ENCODE measurements at regions not wholly inside any gene's neighbourhood (a gene's known extent, or its start where the extent isn't known, plus 50 kb on each side); places are given as distances from the start of the nearest gene placed in this dataset.
"Not testable (repeated sequence)": the region's sequence is repeated elsewhere in the genome, so short reads cannot be mapped to it uniquely, and the experiment has no call there.

DNA sequence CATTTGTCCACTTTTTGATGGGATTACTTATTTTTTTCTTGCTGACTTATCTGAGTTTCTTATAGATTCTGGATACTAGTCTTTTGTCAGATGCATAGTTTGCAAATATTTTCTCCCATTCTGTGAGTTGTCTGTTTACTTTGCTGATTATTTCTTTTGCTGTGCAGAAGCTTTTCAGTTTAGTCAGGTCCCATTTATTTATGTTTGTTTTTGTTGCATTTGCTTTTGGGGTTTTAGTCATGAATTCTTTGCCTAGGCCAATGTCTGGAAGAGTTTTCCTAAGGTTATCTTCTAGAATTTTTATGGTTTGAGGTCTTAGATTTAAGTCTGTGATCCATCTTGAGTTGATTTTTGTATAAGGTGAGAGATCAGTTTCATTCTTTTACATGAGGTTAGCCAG, 149.5 kb downstream of the SPATA31D1 start:
- TF ChIP-seq, protein P1, sequence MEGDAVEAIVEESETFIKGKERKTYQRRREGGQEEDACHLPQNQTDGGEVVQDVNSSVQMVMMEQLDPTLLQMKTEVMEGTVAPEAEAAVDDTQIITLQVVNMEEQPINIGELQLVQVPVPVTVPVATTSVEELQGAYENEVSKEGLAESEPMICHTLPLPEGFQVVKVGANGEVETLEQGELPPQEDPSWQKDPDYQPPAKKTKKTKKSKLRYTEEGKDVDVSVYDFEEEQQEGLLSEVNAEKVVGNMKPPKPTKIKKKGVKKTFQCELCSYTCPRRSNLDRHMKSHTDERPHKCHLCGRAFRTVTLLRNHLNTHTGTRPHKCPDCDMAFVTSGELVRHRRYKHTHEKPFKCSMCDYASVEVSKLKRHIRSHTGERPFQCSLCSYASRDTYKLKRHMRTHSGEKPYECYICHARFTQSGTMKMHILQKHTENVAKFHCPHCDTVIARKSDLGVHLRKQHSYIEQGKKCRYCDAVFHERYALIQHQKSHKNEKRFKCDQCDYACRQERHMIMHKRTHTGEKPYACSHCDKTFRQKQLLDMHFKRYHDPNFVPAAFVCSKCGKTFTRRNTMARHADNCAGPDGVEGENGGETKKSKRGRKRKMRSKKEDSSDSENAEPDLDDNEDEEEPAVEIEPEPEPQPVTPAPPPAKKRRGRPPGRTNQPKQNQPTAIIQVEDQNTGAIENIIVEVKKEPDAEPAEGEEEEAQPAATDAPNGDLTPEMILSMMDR (IDR thresholded peaks at IDR 0.05): not testable (repeated sequence)
- TF ChIP-seq POLR2A (IDR thresholded peaks at IDR 0.05): not testable (repeated sequence)

Data from esophagus squamous epithelium (tissue), 4 donors.